ENCODE measurements at regions not wholly inside any gene's neighbourhood (a gene's known extent, or its start where the extent isn't known, plus 50 kb on each side); places are given as distances from the start of the nearest gene placed in this dataset.

- Mint-ChIP-seq H3K27me3 (ENCODE audit: insufficient read depth, unreplicated experiment) (no peaks in the 10 kb centered on the region), H3K27ac (ENCODE audit: unreplicated experiment) (no peak overlapping the region)
These were observed 136.1 kb downstream of the DISP1 start for GRCh38 chr1:222950892-222951291.

DNA sequence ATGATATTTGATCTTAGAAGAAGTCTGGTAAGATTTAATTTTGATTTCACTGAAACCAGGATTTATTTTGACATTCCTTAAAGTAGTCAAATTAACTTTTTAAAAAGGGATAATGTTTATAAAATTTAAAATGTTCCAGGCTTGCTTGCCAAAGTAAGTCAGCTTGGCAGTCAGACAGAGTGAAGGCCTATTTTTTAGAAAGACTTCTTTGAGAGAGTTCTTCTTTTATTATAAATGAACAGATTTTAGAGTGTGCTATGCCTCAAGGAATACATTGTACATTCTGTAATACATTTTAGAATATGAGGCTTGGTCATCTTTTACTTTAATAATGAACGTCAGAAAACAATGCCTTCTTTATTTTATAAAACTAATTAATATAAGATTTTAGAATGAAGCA is 138.7 kb downstream of the DISP1 start:
- no peak overlapping the region for H3K27ac Mint-ChIP-seq (ENCODE audit: unreplicated experiment)
- intact Hi-C loops (cut with micrococcal nuclease; ENCODE audit: unreplicated experiment): no loop called here
- Histone ChIP-seq H3K4me1 (no peaks in the 10 kb centered on the region), H3K27me3 (replicated peaks; ENCODE audit: control insufficient read depth, insufficient read depth, low read length) (no peaks in the 10 kb centered on the region), H3K9me3 (no peaks in the 10 kb centered on the region), H3K36me3 (ENCODE audit: control insufficient read depth, insufficient read depth, low read length) (no peaks in the 10 kb centered on the region), H3K4me3 (ENCODE audit: low read depth, low read length) (no peak overlapping the region)
- H3K4me3 Mint-ChIP-seq (ENCODE audit: unreplicated experiment): no peak overlapping the region
- TF ChIP-seq, protein P1, sequence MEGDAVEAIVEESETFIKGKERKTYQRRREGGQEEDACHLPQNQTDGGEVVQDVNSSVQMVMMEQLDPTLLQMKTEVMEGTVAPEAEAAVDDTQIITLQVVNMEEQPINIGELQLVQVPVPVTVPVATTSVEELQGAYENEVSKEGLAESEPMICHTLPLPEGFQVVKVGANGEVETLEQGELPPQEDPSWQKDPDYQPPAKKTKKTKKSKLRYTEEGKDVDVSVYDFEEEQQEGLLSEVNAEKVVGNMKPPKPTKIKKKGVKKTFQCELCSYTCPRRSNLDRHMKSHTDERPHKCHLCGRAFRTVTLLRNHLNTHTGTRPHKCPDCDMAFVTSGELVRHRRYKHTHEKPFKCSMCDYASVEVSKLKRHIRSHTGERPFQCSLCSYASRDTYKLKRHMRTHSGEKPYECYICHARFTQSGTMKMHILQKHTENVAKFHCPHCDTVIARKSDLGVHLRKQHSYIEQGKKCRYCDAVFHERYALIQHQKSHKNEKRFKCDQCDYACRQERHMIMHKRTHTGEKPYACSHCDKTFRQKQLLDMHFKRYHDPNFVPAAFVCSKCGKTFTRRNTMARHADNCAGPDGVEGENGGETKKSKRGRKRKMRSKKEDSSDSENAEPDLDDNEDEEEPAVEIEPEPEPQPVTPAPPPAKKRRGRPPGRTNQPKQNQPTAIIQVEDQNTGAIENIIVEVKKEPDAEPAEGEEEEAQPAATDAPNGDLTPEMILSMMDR (IDR thresholded peaks at IDR 0.05; ENCODE audit: insufficient read depth in 1 of 2, low read depth in 1 of 2, low read length in 1 of 2, severe bottlenecking in 1 of 2, unreplicated experiment in 1 of 2): no peak
- DNase-seq: no peak
- ChIA-PET POLR2A (no interaction called here), CTCF (no interaction called here)
- H3K9me3 Mint-ChIP-seq (ENCODE audit: unreplicated experiment): no peaks in the 10 kb centered on the region
- H3K4me1 Mint-ChIP-seq (ENCODE audit: low read depth, unreplicated experiment): no peaks in the 10 kb centered on the region
- H3K36me3 Mint-ChIP-seq (ENCODE audit: insufficient read depth, unreplicated experiment): no peaks in the 10 kb centered on the region
- BruUV-seq (replicated peaks): no TSS peak
- H3K27me3 Mint-ChIP-seq (ENCODE audit: insufficient read depth, unreplicated experiment): no peaks in the 10 kb centered on the region

More at GRCh38 chr1:222950892-222951291, 136.1 kb downstream of the DISP1 start:
- H3K4me1 ChIP-seq: no peaks in the 10 kb centered on the region
- intact Hi-C loops (cut with micrococcal nuclease; ENCODE audit: unreplicated experiment): no loop called here
- ChIA-PET CTCF (no interaction called here), POLR2A (no interaction called here)
- no peaks in the 10 kb centered on the region for H3K9me3 ChIP-seq
- Mint-ChIP-seq H3K4me3 (ENCODE audit: unreplicated experiment) (no peak overlapping the region), H3K36me3 (ENCODE audit: insufficient read depth, unreplicated experiment) (no peaks in the 10 kb centered on the region), H3K4me1 (ENCODE audit: low read depth, unreplicated experiment) (no peaks in the 10 kb centered on the region), H3K9me3 (ENCODE audit: unreplicated experiment) (no peaks in the 10 kb centered on the region)
- no peaks in the 10 kb centered on the region for H3K36me3 ChIP-seq (ENCODE audit: control insufficient read depth, insufficient read depth, low read length)
- no TSS peak for BruUV-seq (replicated peaks)
- no peak overlapping the region for H3K4me3 ChIP-seq (ENCODE audit: low read depth, low read length)
- DNase-seq: no peak
- TF ChIP-seq, protein P1 (IDR thresholded peaks at IDR 0.05; ENCODE audit: insufficient read depth in 1 of 2, low read depth in 1 of 2, low read length in 1 of 2, severe bottlenecking in 1 of 2, unreplicated experiment in 1 of 2): no peak
- no peaks in the 10 kb centered on the region for H3K27me3 ChIP-seq (replicated peaks; ENCODE audit: control insufficient read depth, insufficient read depth, low read length)

DNA sequence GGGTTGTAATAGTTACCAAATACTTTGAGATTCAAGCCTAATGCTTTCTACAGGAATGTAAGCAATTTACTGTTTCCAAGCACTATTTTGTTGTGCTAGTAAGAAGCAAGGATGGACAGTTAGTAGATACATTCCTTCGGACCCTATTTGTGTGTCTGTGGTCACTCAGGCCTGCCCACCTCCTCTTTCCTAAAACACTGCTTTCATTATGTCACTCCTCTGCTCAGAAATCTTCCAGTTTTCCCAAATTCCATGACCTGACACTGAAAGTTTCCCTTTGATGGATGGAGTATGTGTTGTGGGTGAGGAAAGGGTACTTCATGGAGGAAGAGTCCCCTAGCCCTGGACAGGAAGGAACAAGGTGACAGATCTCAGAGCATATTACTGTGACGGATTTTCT is 141.1 kb downstream of the DISP1 start:
- ChIA-PET CTCF (no interaction called here), POLR2A (no interaction called here)
- H3K36me3 Mint-ChIP-seq (ENCODE audit: insufficient read depth, unreplicated experiment): no peaks in the 10 kb centered on the region
- BruUV-seq (replicated peaks): no TSS peak
- no peaks in the 10 kb centered on the region for H3K9me3 ChIP-seq
- H3K27me3 ChIP-seq (replicated peaks; ENCODE audit: control insufficient read depth, insufficient read depth, low read length): no peaks in the 10 kb centered on the region
- H3K4me3 Mint-ChIP-seq (ENCODE audit: unreplicated experiment): no peak overlapping the region
- H3K9me3 Mint-ChIP-seq (ENCODE audit: unreplicated experiment): no peaks in the 10 kb centered on the region
- intact Hi-C loops (cut with micrococcal nuclease; ENCODE audit: unreplicated experiment): no loop called here
- no peaks in the 10 kb centered on the region for H3K4me1 Mint-ChIP-seq (ENCODE audit: low read depth, unreplicated experiment)
- no peaks in the 10 kb centered on the region for H3K36me3 ChIP-seq (ENCODE audit: control insufficient read depth, insufficient read depth, low read length)
- H3K4me1 ChIP-seq: no peaks in the 10 kb centered on the region
- TF ChIP-seq, protein P1 (IDR thresholded peaks at IDR 0.05; ENCODE audit: insufficient read depth in 1 of 2, low read depth in 1 of 2, low read length in 1 of 2, severe bottlenecking in 1 of 2, unreplicated experiment in 1 of 2): no peak
- no peak overlapping the region for H3K27ac Mint-ChIP-seq (ENCODE audit: unreplicated experiment)
- H3K4me3 ChIP-seq (ENCODE audit: low read depth, low read length): no peak overlapping the region
- no peaks in the 10 kb centered on the region for H3K27me3 Mint-ChIP-seq (ENCODE audit: insufficient read depth, unreplicated experiment)
- no peak for DNase-seq

Data from Caco-2 (cell line).